ENCODE measurements at regions not wholly inside any gene's neighbourhood (a gene's known extent, or its start where the extent isn't known, plus 50 kb on each side); places are given as distances from the start of the nearest gene placed in this dataset.

GRCh38 chr10:4316161-4316810, 509.7 kb upstream of the AKR1E2 start:
- TF ChIP-seq, protein P1, sequence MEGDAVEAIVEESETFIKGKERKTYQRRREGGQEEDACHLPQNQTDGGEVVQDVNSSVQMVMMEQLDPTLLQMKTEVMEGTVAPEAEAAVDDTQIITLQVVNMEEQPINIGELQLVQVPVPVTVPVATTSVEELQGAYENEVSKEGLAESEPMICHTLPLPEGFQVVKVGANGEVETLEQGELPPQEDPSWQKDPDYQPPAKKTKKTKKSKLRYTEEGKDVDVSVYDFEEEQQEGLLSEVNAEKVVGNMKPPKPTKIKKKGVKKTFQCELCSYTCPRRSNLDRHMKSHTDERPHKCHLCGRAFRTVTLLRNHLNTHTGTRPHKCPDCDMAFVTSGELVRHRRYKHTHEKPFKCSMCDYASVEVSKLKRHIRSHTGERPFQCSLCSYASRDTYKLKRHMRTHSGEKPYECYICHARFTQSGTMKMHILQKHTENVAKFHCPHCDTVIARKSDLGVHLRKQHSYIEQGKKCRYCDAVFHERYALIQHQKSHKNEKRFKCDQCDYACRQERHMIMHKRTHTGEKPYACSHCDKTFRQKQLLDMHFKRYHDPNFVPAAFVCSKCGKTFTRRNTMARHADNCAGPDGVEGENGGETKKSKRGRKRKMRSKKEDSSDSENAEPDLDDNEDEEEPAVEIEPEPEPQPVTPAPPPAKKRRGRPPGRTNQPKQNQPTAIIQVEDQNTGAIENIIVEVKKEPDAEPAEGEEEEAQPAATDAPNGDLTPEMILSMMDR (IDR thresholded peaks at IDR 0.05; ENCODE audit: insufficient read depth, low read depth, low read length): peak; percentile 9
- TF ChIP-seq EZH2 (IDR thresholded peaks at IDR 0.05; ENCODE audit: insufficient read depth, low read length): no peak
